Esophagus squamous epithelium (tissue), 5 donors: ENCODE measurements at regions not wholly inside any gene's neighbourhood (a gene's known extent, or its start where the extent isn't known, plus 50 kb on each side); places are given as distances from the start of the nearest gene placed in this dataset.

Experiments used
- DNase-seq: peaks from one replicate; lab custom pipeline; 2025; lab: John Stamatoyannopoulos, UW
- H3K27ac ChIP-seq, 4 donors: fragments of 200-600 bp; sonication (generic); one replicate each; pipeline ENCODE4 v1.5.1; 2016 to 2019; ENCODE audit warnings: mild to moderate bottlenecking in 1 of 4
- H3K27me3 ChIP-seq, 4 donors: fragments of 200-600 bp; sonication (generic); 1 replicate in 3 of 4; 2 replicates in 1 of 4; pipeline versions ENCODE4 v1.5.1 to v1.6.0; 2017 to 2021; ENCODE audit warnings: antibody characterized with exemption in 1 of 4
- H3K36me3 ChIP-seq, 3 donors: fragments of 200-600 bp; sonication (generic); one replicate each; pipeline ENCODE4 v1.5.1; 2016 to 2019
- H3K4me1 ChIP-seq, 3 donors: fragments of 200-600 bp; sonication (generic); one replicate each; pipeline ENCODE4 v1.5.1; 2017 to 2019
- H3K4me3 ChIP-seq, 4 donors: fragments of 200-600 bp; sonication (generic); 1 replicate in 3 of 4; 2 replicates in 1 of 4; pipeline ENCODE4 v1.5.1; 2016 to 2019; ENCODE audit warnings: mild to moderate bottlenecking in 2 of 4, moderate library complexity in 1 of 4
- H3K9me3 ChIP-seq, 3 donors: fragments of 200-600 bp; sonication (generic); one replicate each; pipeline ENCODE4 v1.5.1; 2016 to 2019
- CTCF ChIP-seq, 6 experiments: fragments of 450-650 bp in 4 of 6; fragments of 200-600 bp in 2 of 6; sonication (generic) in 2 of 6; IDR thresholded peaks; one replicate each; pipeline ENCODE4 v1.5.1; 2016 to 2019; ENCODE audit warnings: antibody characterized with exemption in 6 of 6, mild to moderate bottlenecking in 4 of 6, moderate library complexity in 4 of 6
- POLR2A ChIP-seq, 4 donors: fragments of 450-650 bp; IDR thresholded peaks; one replicate each; pipeline ENCODE4 v1.6.1; 2017; ENCODE audit warnings: antibody characterized with exemption in 4 of 4, mild to moderate bottlenecking in 4 of 4, moderate library complexity in 3 of 4
- WGBS, 2 donors: methylation state at CpG; one replicate each; pipeline ENCODE4 v1.1.5; 2018; 5-methylcytosine and 5-hydroxymethylcytosine counted together
- intact Hi-C: fragments of 100-400 bp; cut with DNase I; formaldehyde crosslinking; loops from one replicate; pipeline ENCODE4 v1.15.0; 2022
- donor health status: DM: yes; HTN: yes; CAD: no.

- H3K27me3 ChIP-seq, result peaks cover 0 to 34% (median 0%) of the 10 kb centered on the region in 4 donors
- TF ChIP-seq CTCF (IDR thresholded peaks at IDR 0.05) (no peak), POLR2A (IDR thresholded peaks at IDR 0.05) (no peak)
- DNase-seq, result no peak
- H3K4me1 ChIP-seq, result peaks cover 0 to 12% (median 3%) of the 10 kb centered on the region in 3 donors
- no peak overlapping the region for H3K27ac ChIP-seq
- 87 to 90% methylated on average over 4 of the region's 4 CpGs for WGBS, 2 donors
- no peak overlapping the region for H3K4me3 ChIP-seq
- no peaks in the 10 kb centered on the region for H3K9me3 ChIP-seq
- no peaks in the 10 kb centered on the region for H3K36me3 ChIP-seq
- intact Hi-C loops, result no loop called here
Observed at GRCh38 chr17:79497777-79498348, 113.0 kb downstream of the RBFOX3 start.

- Histone ChIP-seq H3K36me3 (no peaks in the 10 kb centered on the region), H3K27ac (no peak overlapping the region), H3K27me3 (peaks cover 0 to 23% (median 0%) of the 10 kb centered on the region in 4 donors), H3K4me3 (no peak overlapping the region), H3K9me3 (no peaks in the 10 kb centered on the region), H3K4me1 (peaks cover 0 to 12% (median 3%) of the 10 kb centered on the region in 3 donors)
- DNase-seq, result no peak
- TF ChIP-seq POLR2A (IDR thresholded peaks at IDR 0.05) (no peak), CTCF (IDR thresholded peaks at IDR 0.05) (no peak)
- intact Hi-C loops, result no loop called here
- 67 to 100% methylated on average over 1 to 4 of the region's 13 CpGs for WGBS, 2 donors
Observed at GRCh38 chr17:79496422-79497005, 114.3 kb downstream of the RBFOX3 start.

GRCh38 chr17:79495665-79496064, 115.2 kb downstream of the RBFOX3 start:
- Histone ChIP-seq H3K4me3 (no peak overlapping the region), H3K27ac (no peak overlapping the region), H3K27me3 (peaks cover 0 to 15% (median 0%) of the 10 kb centered on the region in 4 donors), H3K4me1 (peaks cover 0 to 3% (median 0%) of the 10 kb centered on the region in 3 donors), H3K36me3 (no peaks in the 10 kb centered on the region), H3K9me3 (no peaks in the 10 kb centered on the region)
- intact Hi-C loops, result no loop called here
- 37 to 64% methylated on average over 10 to 11 of the region's 11 CpGs for WGBS, 2 donors
- DNase-seq, result no peak
- no peak for TF ChIP-seq POLR2A (IDR thresholded peaks at IDR 0.05)
- no peak for TF ChIP-seq CTCF (IDR thresholded peaks at IDR 0.05)

- H3K36me3 ChIP-seq, result no peaks in the 10 kb centered on the region
- H3K27ac ChIP-seq, result no peak overlapping the region
- H3K4me3 ChIP-seq, result no peak overlapping the region
- TF ChIP-seq POLR2A (IDR thresholded peaks at IDR 0.05) (no peak), CTCF (IDR thresholded peaks at IDR 0.05) (no peak)
- no peak for DNase-seq
- intact Hi-C loops, result no loop called here
- peaks cover 0 to 23% (median 0%) of the 10 kb centered on the region in 4 donors for H3K27me3 ChIP-seq
- H3K4me1 ChIP-seq, result no peaks in the 10 kb centered on the region
- no peaks in the 10 kb centered on the region for H3K9me3 ChIP-seq
- WGBS, 2 donors, result 14 to 40% methylated on average over 1 of the region's 3 CpGs
Observed at GRCh38 chr17:79491006-79491405, 119.8 kb downstream of the RBFOX3 start.

GRCh38 chr17:79490530-79490929, 120.3 kb downstream of the RBFOX3 start:
- Histone ChIP-seq H3K4me1 (no peaks in the 10 kb centered on the region), H3K9me3 (no peaks in the 10 kb centered on the region), H3K36me3 (no peaks in the 10 kb centered on the region), H3K4me3 (no peak overlapping the region), H3K27me3 (peaks cover 0 to 27% (median 0%) of the 10 kb centered on the region in 4 donors), H3K27ac (no peak overlapping the region)
- TF ChIP-seq POLR2A (IDR thresholded peaks at IDR 0.05) (no peak), CTCF (IDR thresholded peaks at IDR 0.05) (no peak)
- intact Hi-C loops, result no loop called here
- WGBS, 2 donors, result 22 to 33% methylated on average over 1 of the region's 1 CpG
- no peak for DNase-seq
